HG03520 (cell line): ENCODE measurements at regions not wholly inside any gene's neighbourhood (a gene's known extent, or its start where the extent isn't known, plus 50 kb on each side); places are given as distances from the start of the nearest gene placed in this dataset.

ENCODE experiments used
- ATAC-seq: cut with Tn5 transposase; IDR thresholded peaks from one replicate; pipeline ENCODE4 v1.9.1; 2021; ENCODE audit warnings: mild to moderate bottlenecking, moderate library complexity; ENCODE audit not compliant: unreplicated experiment

GRCh38 chr5:148912714-148913398 is 86.4 kb downstream of the ADRB2 start:
- ATAC-seq = no peak

GRCh38 chr5:148913493-148913892 is 87.1 kb downstream of the ADRB2 start:
- no peak for ATAC-seq

- ATAC-seq = no peak
Measured at GRCh38 chr5:148913985-148914431, 87.6 kb downstream of the ADRB2 start.

- no peak for ATAC-seq
Measured at GRCh38 chr5:148915224-148915817, 88.9 kb downstream of the ADRB2 start.

DNA sequence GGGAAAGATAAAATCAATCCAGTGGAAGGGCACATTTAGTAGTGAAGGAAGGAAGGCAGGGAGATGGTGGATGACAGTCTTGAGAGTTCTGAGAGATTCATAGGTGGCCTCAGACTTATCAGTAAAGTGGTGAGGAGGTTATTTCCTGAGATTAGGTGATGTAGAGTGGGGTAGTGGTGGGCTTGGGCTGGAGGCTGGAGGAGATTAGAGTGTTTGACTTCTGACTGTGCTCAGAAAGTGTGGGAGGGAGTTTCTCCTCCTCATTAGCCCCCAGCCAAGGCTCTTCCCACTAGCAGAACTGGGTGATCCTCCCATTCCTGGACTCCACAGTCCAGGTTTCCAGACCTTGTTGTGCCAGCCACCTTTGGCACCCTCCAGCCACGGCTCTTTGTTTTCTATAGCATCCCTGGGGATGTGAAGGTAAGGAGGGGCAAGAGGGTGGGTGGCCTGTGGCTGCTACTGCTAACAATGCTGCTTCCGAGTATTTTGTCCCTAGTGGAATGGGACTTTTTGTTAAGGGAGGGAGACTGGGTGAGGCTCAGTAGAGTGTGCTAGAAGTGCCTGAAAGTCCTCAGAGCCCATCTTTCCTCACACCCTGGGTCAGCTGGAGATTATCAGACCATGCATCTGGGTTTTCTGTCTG is 94.4 kb downstream of the ADRB2 start:
- no peak for ATAC-seq

GRCh38 chr5:148921350-148921749 is 94.9 kb downstream of the ADRB2 start:
- no peak for ATAC-seq

DNA sequence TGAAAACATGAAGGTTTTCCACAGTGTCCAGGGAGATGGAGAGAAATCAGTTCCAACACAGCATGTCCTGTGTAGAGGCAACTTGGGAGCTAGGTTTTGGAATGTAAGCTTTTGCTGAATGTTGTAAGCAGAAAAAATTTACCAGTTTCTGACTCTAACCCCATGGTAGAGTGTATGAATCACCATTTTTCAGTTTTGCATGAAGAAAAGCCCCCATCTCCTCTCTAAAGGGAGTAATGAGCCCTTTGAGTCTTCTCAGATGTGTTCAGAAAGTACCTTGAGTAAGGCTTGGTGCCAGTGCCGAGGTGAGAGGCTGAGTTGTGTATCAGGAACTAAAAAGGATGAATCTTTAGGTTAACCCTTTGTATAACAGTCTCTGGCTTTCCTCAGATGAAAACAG is 96.2 kb downstream of the ADRB2 start:
- peak; percentile 84 for ATAC-seq

DNA sequence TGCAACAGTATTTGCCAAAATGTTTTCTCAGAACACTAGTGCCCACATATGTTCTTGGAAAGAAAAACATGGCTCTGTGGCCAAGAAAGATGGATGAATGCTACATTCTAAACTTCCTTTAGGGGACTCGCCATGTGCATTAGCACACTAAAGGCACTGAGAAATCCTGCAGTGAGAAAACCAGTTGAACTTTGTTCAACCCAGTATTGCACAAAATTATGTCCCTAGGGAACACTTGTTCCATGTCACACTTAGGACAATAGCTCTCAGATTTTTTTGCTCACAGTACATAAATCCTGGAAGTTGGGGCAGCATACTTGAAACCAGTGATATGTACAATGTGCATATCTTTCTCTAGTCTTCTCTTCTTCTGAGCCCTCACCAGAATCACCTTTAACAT is 96.6 kb downstream of the ADRB2 start:
- ATAC-seq = no peak

- ATAC-seq = no peak
Measured at GRCh38 chr5:148924817-148925216, 98.4 kb downstream of the ADRB2 start.

- no peak for ATAC-seq
Measured at GRCh38 chr5:148926207-148926606, 99.8 kb downstream of the ADRB2 start.

GRCh38 chr5:148927307-148927946 is 101.0 kb downstream of the ADRB2 start:
- ATAC-seq = no peak

GRCh38 chr5:148928141-148928540 is 101.7 kb downstream of the ADRB2 start:
- ATAC-seq = no peak

DNA sequence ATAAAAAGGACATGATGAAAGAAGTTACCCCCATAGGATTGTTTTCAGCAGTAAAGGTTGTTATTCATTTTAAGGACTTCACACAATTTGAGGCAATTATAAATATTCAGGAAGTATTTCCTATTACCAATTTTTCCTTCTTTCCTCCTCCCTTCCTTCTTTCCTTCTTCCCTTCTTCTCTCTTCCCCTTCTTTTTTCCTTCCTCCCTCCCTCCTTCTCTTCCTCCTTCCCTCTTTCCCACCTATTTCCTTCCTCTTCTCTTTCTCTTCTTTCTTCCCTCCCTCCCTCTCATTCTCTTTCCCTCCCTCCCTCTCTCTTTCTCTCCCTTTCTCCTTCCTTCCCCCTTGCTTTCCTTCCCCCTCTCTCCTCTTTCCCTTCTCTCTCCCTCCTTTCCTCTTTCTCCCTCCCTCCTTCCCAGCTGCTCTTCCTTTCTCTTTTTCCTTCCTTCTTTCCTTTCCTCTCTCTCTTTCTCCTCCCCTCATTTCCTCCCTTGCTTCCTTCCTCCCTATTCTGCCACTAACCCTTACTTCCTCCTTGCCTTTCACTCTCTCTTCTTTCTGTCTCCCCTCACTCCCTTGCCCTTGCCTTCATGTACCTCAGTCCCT is 105.1 kb downstream of the ADRB2 start:
- no peak for ATAC-seq

GRCh38 chr5:148932355-148932935 is 106.0 kb downstream of the ADRB2 start:
- ATAC-seq = no peak

DNA sequence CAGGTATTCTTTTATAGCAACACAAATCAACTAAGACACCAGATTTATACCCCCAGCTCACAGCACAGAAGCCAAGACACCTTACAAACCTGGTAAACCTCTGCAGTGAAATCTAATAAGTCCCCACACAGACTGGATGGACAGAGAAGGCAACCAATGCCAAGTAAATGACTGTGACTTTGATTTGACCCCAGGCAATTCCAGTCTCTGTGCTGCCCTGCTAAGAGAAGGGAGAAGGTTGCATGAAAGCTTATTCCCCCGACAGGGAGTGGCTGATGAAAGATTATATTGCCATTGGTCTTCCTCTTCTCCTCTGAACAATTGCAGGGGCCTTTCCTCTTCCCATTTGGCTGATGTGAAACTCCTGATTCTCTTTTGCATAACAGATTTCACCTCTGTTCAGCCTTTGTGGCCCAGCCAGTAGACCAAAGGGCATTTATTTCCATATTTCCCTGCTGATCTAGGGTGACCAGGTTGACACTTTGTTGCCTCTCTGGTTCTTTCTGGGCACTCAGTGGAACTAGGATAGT is 107.6 kb downstream of the ADRB2 start:
- ATAC-seq = no peak

GRCh38 chr5:148934895-148935400 is 108.5 kb downstream of the ADRB2 start:
- ATAC-seq = no peak

GRCh38 chr5:148937239-148937638 is 110.8 kb downstream of the ADRB2 start:
- ATAC-seq = no peak

DNA sequence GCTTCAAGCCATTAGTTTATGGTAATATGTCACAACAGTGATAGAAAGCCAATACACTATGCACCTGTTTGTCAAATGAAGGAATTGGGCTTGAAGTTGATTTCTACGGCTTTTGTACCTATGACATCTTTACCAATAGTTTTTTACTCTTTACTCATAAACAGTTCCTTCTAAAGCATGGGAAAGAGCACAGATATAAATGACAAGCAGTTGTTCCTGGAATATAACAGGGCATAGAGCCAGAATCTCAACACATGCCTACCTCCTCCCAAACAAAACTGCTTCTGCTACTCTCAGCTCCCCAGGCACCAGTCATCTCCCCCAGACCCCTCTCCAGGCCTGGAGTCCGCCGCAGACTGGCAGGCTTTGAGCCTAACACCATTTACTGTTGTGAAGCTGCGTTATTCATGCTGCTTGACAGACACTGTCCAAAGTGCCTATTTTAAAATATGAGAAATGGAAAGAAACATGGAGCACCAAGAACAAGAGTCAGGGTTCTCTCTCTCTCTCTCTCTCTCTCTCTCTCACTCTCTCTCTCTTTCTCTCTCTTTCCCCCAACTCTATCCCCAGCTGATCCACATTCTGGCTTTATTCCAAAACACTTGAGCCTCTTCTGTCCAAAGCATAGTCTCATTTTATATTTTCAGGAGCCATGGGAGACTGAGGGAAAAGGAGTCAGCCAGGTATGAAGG is 111.6 kb downstream of the ADRB2 start:
- no peak for ATAC-seq

- no peak for ATAC-seq
Measured at GRCh38 chr5:148938522-148938882, 112.1 kb downstream of the ADRB2 start.

- ATAC-seq = no peak
Measured at GRCh38 chr5:148939676-148940075, 113.3 kb downstream of the ADRB2 start.
